WTC11 (cell line): ENCODE measurements at regions not wholly inside any gene's neighbourhood (a gene's known extent, or its start where the extent isn't known, plus 50 kb on each side); places are given as distances from the start of the nearest gene placed in this dataset.

Experiments
- CREM ChIP-seq: sonication (generic); formaldehyde crosslinking; IDR thresholded peaks from 2 replicates; pipeline ENCODE4 v1.8.1; 2022; ENCODE audit warnings: mild to moderate bottlenecking, missing genetic modification reagents, moderate library complexity
- TF ChIP-seq, protein P1 (sequence below): fragments of 200-600 bp; IDR thresholded peaks from 2 replicates; pipeline ENCODE4 v1.8.0; 2022; ENCODE audit warnings: antibody characterized with exemption
- TF ChIP-seq, protein P2 (sequence below): sonication (generic); formaldehyde crosslinking; IDR thresholded peaks from 2 replicates; pipeline ENCODE4 v1.8.1; 2023; ENCODE audit warnings: mild to moderate bottlenecking, missing genetic modification reagents, moderate library complexity
- TF ChIP-seq, protein P3 (sequence below): fragments of 250-450 bp; sonication (Bioruptor Pico); IDR thresholded peaks from 2 replicates; pipeline ENCODE4 v2.1.2; 2022; ENCODE audit warnings: mild to moderate bottlenecking, moderate library complexity
- TF ChIP-seq, protein P4 (sequence below): sonication (generic); formaldehyde crosslinking; IDR thresholded peaks from 2 replicates; pipeline ENCODE4 v1.8.1; 2022; ENCODE audit warnings: low read depth, missing genetic modification reagents, borderline replicate concordance

DNA sequence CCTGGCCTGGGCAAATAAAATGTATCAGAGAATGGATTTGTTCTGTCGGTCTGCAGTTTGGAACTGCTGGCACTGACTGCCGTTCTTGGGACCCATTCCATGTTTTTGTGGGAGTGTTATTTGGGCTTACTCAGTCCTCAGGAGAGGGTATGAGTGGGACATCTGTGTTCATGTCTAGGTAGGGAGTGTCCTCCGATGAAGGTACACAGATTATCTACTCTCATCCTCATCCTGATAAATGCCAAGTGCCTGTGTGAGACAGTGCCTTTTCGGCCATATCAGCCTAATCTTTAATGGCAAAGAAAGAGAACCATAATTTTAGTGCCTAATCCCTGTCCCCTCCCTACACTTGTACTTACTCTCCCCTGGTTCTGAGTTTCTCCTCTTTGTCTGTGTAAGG is 409.4 kb downstream of the REEP3 start:
- TF ChIP-seq, protein P1, sequence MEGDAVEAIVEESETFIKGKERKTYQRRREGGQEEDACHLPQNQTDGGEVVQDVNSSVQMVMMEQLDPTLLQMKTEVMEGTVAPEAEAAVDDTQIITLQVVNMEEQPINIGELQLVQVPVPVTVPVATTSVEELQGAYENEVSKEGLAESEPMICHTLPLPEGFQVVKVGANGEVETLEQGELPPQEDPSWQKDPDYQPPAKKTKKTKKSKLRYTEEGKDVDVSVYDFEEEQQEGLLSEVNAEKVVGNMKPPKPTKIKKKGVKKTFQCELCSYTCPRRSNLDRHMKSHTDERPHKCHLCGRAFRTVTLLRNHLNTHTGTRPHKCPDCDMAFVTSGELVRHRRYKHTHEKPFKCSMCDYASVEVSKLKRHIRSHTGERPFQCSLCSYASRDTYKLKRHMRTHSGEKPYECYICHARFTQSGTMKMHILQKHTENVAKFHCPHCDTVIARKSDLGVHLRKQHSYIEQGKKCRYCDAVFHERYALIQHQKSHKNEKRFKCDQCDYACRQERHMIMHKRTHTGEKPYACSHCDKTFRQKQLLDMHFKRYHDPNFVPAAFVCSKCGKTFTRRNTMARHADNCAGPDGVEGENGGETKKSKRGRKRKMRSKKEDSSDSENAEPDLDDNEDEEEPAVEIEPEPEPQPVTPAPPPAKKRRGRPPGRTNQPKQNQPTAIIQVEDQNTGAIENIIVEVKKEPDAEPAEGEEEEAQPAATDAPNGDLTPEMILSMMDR = no peak
- TF ChIP-seq, protein P2, sequence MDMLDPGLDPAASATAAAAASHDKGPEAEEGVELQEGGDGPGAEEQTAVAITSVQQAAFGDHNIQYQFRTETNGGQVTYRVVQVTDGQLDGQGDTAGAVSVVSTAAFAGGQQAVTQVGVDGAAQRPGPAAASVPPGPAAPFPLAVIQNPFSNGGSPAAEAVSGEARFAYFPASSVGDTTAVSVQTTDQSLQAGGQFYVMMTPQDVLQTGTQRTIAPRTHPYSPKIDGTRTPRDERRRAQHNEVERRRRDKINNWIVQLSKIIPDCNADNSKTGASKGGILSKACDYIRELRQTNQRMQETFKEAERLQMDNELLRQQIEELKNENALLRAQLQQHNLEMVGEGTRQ (CRISPR knock-in tag) = no peak
- TF ChIP-seq, protein P3, sequence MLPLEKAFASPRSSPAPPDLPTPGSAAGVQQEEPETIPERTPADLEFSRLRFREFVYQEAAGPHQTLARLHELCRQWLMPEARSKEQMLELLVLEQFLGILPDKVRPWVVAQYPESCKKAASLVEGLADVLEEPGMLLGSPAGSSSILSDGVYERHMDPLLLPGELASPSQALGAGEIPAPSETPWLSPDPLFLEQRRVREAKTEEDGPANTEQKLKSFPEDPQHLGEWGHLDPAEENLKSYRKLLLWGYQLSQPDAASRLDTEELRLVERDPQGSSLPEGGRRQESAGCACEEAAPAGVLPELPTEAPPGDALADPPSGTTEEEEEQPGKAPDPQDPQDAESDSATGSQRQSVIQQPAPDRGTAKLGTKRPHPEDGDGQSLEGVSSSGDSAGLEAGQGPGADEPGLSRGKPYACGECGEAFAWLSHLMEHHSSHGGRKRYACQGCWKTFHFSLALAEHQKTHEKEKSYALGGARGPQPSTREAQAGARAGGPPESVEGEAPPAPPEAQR = no peak
- TF ChIP-seq, protein P4, sequence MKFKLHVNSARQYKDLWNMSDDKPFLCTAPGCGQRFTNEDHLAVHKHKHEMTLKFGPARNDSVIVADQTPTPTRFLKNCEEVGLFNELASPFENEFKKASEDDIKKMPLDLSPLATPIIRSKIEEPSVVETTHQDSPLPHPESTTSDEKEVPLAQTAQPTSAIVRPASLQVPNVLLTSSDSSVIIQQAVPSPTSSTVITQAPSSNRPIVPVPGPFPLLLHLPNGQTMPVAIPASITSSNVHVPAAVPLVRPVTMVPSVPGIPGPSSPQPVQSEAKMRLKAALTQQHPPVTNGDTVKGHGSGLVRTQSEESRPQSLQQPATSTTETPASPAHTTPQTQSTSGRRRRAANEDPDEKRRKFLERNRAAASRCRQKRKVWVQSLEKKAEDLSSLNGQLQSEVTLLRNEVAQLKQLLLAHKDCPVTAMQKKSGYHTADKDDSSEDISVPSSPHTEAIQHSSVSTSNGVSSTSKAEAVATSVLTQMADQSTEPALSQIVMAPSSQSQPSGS (CRISPR knock-in tag) = no peak
- TF ChIP-seq CREM (CRISPR knock-in tag) = no peak
